Cardiac fibroblast (primary cell): ENCODE measurements at regions not wholly inside any gene's neighbourhood (a gene's known extent, or its start where the extent isn't known, plus 50 kb on each side); places are given as distances from the start of the nearest gene placed in this dataset.

ENCODE experiments used
- DNase-seq, 2 donors: peaks; one replicate each; pipeline versions ENCODE4 v3.0.0 to v3.0.0-alpha.2; 2010; ENCODE audit warnings: low read depth in 2 of 2
- H3K4me3 ChIP-seq, 2 donors: replicated peaks in 1 of 2; 1 replicate in 1 of 2; 2 replicates in 1 of 2; pipeline ENCODE4 v1.5.1; 2011; ENCODE audit warnings: low read depth in 2 of 2, low read length in 2 of 2, mild to moderate bottlenecking in 2 of 2, moderate library complexity in 1 of 2
- TF ChIP-seq, protein P1 (sequence below): IDR thresholded peaks from one replicate; pipeline ENCODE4 v1.5.1; 2011; ENCODE audit warnings: low read depth, mild to moderate bottlenecking, low read length, inconsistent platforms

DNA sequence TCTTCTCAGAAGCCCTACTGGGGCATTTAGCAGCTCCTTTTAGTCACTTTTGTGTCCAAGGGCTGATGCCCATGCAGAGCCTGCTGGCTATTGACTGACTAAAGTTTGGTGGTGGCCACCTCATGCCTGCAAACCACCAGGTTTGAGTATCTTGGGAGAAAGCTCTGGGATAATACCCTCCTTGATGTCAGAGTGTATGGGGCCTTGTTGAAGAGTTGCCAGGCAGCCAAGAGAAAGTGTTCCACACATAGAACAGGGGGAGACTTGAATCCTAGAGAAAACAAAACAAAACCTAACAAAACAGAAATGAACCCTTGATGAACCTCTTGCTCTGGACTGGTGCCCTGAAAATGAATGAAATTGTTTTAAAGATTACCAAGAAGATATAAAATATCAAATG lies 1024.6 kb downstream of the SORCS1 start:
- no peak for DNase-seq
- no peak overlapping the region for H3K4me3 ChIP-seq
- TF ChIP-seq, protein P1, sequence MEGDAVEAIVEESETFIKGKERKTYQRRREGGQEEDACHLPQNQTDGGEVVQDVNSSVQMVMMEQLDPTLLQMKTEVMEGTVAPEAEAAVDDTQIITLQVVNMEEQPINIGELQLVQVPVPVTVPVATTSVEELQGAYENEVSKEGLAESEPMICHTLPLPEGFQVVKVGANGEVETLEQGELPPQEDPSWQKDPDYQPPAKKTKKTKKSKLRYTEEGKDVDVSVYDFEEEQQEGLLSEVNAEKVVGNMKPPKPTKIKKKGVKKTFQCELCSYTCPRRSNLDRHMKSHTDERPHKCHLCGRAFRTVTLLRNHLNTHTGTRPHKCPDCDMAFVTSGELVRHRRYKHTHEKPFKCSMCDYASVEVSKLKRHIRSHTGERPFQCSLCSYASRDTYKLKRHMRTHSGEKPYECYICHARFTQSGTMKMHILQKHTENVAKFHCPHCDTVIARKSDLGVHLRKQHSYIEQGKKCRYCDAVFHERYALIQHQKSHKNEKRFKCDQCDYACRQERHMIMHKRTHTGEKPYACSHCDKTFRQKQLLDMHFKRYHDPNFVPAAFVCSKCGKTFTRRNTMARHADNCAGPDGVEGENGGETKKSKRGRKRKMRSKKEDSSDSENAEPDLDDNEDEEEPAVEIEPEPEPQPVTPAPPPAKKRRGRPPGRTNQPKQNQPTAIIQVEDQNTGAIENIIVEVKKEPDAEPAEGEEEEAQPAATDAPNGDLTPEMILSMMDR, result no peak

DNA sequence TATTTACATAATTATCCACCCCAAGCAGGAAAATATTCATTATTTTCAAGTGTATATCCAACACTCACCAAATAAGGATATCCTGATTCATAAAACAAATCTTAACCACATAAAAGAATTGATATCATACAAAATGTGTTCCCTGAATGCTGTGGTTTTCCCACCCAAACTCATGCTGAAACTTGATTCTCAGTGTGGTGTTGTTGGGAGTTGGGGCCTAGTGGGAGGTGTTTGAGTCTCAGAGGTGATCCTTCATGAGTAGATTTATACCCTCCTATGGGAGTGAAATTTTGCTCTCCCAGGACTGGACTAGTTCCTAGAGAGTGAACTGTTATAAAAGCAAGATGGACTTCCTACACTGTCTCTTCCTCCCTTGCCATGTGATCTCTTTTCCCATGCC lies 1028.3 kb downstream of the SORCS1 start:
- no peak overlapping the region for H3K4me3 ChIP-seq
- no peak for DNase-seq

DNA sequence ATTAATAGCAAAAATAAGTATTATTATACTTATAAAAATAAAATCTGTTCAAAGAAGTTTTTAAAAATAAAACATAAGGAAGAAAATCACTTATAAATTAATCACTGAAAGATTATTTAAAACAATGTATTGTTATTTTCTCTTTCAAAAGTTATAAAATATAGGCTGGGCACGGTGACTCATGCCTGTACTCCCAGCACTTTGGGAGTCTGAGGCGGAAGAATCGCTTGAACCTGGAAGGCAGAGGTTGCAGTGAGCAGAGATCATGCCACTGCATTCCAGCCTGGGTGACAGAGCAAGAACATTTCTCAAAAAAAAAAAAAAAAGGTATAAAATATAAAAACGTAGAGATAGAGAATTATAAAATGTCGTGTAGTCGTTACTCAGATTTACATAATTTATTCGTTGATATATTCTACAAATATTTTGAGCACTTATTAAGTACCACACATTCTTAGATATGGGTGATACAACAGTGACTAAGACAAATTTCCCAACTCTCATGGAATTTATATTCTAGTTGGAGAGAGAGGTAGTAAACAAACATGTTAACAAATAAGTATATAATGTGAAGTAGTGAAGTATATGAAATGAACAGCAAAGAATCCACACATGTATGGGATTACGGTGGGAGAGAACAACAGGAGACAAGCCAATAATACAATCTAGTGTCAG lies 1030.0 kb downstream of the SORCS1 start:
- DNase-seq, result no peak
- TF ChIP-seq, protein P1, result no peak
- no peak overlapping the region for H3K4me3 ChIP-seq

More for the DNA sequence above, 1028.3 kb downstream of the SORCS1 start:
- TF ChIP-seq, protein P1, result no peak

- TF ChIP-seq, protein P1, result no peak
- no peak for DNase-seq
- H3K4me3 ChIP-seq, result no peak overlapping the region
Observed at GRCh38 chr10:106133451-106133850, 1031.1 kb downstream of the SORCS1 start.

GRCh38 chr10:106132956-106133355 lies 1031.5 kb downstream of the SORCS1 start:
- TF ChIP-seq, protein P1, result no peak
- no peak overlapping the region for H3K4me3 ChIP-seq
- DNase-seq, result no peak

- TF ChIP-seq, protein P1, result no peak
- DNase-seq, result no peak
- H3K4me3 ChIP-seq, result no peak overlapping the region
Observed at GRCh38 chr10:106114656-106115186, 1049.8 kb downstream of the SORCS1 start.
